Activated CD4-positive, alpha-beta T cell treated with anti-CD3 and anti-CD28 coated beads for 24 hours (primary cell): ENCODE measurements at regions not wholly inside any gene's neighbourhood (a gene's known extent, or its start where the extent isn't known, plus 50 kb on each side); places are given as distances from the start of the nearest gene placed in this dataset.
"Not testable (repeated sequence)": the region's sequence is repeated elsewhere in the genome, so short reads cannot be mapped to it uniquely, and the experiment has no call there.

Experiments used
- DNase-seq, 2 donors: peaks; one replicate each; pipeline ENCODE4 v3.0.0-alpha.2; 2020; ENCODE audit warnings: low read depth in 2 of 2

DNA sequence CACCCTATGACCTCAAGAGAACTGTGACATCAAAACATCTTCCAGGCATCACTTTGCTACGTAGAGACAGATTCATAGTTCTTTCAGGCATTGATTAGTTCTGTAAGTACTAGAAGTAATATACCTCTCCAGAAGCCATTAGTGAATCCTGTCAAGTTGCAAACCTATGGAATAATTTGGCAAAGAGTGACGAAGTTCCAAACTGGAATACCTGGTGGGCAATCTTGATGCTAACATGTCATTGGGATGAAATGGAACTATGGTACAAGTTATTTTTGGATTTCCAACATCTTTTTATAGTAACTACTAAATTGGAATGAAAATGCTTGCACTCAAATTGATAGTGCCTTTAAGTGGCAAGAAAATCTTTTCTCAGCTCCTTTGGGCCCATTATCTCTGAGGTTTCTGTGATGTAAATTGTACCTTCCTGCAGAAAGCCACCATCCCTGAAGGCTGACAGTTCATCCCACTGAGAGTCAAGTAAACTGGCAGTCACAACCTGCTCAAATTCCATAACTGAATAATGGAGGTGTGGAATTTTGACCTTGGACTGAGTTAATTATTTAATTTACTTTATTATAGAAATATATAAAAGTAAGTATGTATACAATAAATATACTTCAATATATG lies 435.5 kb downstream of the DTWD2 start:
- DNase-seq: no peak

DNA sequence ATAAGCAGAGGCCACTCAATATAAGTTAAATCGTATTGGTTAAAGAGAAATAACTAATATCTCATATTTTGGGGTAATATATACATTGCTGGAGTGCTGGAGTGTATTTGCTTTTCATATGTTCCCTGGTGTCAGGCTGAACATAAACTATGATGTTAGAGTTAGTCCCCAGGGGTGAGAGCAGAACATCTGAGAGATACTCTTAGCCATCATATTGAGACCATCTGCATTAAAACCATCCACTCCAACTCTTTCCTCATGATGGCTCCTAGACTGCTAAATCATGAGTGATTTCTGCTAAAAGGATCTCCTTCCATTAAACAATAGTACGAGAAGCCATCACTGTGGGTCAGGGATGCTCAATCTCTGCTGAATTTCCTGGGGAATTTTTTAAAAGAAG lies 436.2 kb downstream of the DTWD2 start:
- DNase-seq: no peak

- DNase-seq: no peak
These were observed 436.6 kb downstream of the DTWD2 start for GRCh38 chr5:118551716-118552115.

- no peak for DNase-seq
These were observed 437.3 kb downstream of the DTWD2 start for GRCh38 chr5:118551031-118551430.

DNA sequence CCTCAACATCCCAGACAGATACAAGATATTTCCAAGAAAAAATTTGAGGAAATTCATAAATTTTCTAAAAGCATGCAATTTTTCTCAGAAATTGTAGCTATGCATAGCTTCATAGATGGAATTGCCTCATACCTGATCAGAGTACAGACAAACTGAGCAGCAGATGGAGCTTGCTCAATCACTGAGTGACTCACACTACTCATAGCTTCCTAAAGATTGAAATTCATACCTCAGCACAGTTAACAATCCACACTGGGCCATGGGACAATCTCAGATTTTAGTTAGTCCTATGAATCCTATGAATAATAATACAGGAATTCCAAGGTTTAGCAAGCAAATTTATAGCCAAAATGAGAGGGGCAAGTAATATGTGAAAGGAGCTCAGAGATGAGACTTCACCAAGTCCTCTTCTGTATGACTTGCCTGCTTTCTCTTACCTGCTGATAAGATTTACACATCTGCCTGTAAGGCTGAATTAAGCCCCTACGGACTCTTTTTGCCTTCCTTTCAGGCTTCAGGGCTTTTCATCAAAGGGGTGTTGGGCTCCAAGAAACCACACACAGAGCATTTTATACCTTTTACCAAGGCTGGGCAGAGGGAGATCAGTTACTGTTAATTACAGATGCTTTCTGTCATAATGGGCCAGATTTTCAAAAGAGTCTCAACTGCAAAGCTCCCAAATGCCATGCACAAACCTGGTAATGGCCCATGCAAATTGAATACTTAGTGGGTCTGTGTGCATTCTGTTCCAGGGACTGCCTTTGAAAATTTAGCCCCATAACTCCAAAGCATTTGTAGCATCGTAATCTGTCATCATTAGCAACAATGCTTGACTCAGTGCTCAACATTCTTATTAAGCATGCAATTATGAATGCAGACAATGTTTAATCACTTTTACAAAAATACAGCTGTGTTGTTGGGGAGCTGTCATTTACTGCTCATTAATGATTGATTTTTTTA lies 439.3 kb downstream of the DTWD2 start:
- DNase-seq: no peak

DNA sequence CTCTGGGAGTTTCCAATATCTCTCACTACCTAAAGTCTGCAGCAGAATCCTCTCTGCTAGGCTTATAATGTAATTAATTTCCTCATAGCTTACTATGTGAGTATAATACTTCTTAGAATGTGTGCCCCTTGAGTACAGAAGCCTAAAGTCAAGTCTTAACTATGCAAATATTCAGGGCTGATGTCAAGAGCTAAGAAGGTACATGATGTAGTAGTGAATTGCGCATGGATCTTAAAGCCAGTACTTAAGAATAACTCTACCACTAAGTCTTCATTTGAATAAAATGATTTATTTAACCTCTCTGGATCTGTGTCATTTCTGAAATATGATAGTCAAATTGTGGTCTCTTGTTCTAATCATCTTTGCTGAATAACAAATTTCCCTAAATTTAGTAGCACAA lies 442.9 kb downstream of the DTWD2 start:
- DNase-seq: no peak

- no peak for DNase-seq
These were observed 443.4 kb downstream of the DTWD2 start for GRCh38 chr5:118544887-118545449.

- DNase-seq: no peak
These were observed 454.4 kb downstream of the DTWD2 start for GRCh38 chr5:118533923-118534322.

- no peak for DNase-seq
These were observed 455.2 kb downstream of the DTWD2 start for GRCh38 chr5:118533156-118533555.

GRCh38 chr5:118531276-118531675 lies 457.1 kb downstream of the DTWD2 start:
- no peak for DNase-seq

GRCh38 chr5:118529361-118530144 lies 458.8 kb downstream of the DTWD2 start:
- DNase-seq: no peak

DNA sequence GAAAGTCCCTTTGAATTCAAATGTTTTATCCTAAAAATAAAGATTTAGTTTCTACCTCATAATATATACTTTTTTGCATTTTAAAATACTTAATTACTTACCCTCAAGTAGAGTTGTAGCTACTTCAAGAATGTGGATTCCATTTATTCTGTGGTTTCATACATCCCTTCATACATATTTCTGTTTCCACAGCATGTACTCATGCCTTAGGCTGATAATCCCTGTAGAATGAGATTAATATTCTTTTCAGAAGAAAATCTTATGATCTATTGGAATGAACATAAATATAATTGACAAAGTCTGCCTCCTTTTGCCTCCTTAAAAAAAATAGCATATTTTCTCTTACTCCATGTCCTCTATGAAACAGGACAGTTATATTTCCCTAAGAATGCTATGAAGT lies 465.7 kb downstream of the DTWD2 start:
- DNase-seq: no peak

DNA sequence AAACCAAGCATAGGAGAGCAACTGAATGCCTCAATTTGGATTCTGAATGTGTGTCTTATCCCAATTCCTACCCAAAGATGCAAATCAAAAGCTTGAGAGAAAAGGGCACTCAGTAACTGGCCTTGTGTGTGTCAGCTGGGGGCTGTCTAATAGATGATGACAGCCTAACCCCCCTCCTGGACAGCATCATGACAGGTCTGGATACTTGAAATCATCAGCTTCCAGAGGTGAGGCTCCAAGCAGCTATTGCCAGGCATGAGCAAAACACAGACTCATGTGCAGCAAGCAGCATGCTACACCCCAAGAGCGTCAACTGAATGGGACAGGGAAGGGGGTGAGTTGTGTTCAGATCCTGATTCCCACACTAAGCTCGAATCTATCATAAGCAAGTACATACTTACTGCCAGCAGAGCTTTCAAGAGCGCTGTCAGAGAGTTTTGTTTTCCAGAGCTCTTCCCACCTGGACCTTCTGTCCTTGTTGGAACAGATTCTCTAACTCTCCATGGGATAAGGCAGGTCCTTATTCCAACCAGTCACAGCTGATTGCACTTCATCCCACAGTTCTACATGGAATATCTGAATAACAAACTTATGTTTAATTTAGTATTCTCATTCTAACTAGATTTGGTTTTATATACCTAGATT lies 467.5 kb downstream of the DTWD2 start:
- no peak for DNase-seq

- no peak for DNase-seq
These were observed 468.9 kb downstream of the DTWD2 start for GRCh38 chr5:118519466-118519865.

DNA sequence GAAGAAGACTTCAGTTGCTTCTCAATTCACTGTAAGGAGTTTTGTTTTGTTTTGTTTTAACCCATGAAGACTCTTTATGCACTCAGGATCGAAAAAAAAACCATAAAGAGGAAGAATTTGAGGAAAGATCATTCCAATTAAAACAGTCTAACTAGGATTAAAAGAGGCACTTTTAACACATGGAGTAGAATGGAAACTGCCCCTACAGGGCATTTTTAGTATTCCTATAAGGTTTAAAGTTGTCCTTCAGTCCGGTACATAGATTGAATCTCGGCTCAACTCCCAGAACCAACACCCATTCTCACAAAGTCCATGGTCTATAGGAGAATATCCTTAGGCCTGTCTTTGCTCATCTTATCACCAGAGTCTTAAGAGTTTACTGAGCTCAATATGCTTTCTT lies 469.6 kb downstream of the DTWD2 start:
- DNase-seq: no peak

DNA sequence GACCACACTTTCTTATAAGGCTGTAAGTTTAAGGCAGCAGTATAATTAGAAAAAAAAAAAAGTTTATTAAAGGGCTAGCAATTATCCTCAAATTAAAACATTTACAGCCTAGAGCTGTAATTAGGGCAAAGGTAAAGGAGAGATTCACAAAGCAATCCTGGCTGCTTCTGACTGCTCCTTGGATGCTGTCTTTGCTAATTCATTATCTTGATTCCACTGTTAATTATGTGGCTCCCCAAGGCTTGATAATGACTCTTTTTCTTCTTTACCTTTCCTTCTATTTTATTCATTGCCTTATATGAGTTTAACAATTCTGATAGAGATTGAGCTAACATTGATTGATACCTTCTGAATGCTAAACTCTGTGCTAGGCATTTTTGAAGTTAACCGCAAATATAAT lies 476.5 kb downstream of the DTWD2 start:
- DNase-seq: no peak

DNA sequence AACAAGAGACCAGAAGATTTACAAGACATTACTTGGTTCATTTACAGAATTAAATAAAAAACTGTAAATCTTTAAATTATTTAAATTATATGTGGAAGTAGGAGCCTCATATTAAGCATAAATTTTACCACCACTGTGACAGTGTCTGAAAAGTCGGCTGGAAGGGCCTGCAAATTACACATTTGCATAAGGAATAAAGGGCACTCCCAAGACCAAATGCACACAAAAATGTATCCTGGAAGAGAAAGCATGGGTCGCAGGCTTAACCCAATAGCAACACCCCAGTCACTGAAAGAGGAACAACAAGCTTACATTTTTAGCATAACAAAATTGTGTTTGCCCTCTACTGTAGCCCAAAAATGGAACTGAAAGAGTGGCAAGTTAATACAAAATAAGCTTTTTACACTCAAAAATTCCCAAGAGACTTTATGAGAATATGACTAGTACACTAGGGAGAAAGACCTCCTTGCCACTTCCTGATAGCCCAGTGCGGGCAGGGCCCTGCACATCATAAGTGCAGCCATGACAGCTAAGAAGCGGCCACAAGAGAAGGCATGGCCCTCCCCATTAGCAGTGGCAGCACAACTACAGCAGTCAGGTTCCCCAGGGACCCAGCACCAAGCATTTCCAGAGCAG lies 482.0 kb downstream of the DTWD2 start:
- no peak for DNase-seq

DNA sequence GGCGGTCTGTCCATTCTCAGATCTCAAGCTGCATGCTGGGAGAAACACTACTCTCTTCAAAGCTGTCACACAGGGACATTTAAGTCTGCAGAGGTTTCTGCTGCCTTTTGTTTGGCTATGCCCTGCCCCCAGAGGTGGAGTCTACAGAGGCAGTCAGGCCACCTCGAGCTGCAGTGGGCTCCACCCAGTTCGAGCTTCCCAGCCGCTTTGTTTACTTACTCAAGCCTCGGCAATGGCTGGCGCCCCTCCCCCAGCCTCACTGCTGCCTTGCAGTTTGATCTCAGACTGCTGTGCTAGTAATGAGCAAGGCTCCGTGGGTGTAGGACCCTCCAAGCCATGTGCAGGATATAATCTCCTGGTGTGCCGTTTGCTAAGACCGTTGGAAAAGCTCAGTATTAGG lies 486.1 kb downstream of the DTWD2 start:
- not testable (repeated sequence) for DNase-seq

- no peak for DNase-seq
These were observed 497.0 kb downstream of the DTWD2 start for GRCh38 chr5:118491351-118491750.

- DNase-seq: no peak
These were observed 501.6 kb downstream of the DTWD2 start for GRCh38 chr5:118486647-118487225.

- no peak for DNase-seq
These were observed 509.1 kb downstream of the DTWD2 start for GRCh38 chr5:118479285-118479684.
